Gastroesophageal sphincter (tissue), 3 donors: ENCODE measurements at regions not wholly inside any gene's neighbourhood (a gene's known extent, or its start where the extent isn't known, plus 50 kb on each side); places are given as distances from the start of the nearest gene placed in this dataset.

Source experiments
- EP300 ChIP-seq: sonication (generic); formaldehyde crosslinking; IDR thresholded peaks from one replicate; pipeline ENCODE4 v1.6.1; 2017; ENCODE audit warnings: antibody characterized with exemption, mild to moderate bottlenecking
- POLR2A ChIP-seq, 2 donors: fragments of 450-650 bp; IDR thresholded peaks; one replicate each; pipeline ENCODE4 v1.6.1; 2017; ENCODE audit warnings: antibody characterized with exemption in 2 of 2, mild to moderate bottlenecking in 2 of 2, moderate library complexity in 1 of 2
- TF ChIP-seq, protein P1 (sequence below), 4 experiments: fragments of 200-600 bp in 2 of 4; fragments of 450-650 bp in 2 of 4; sonication (generic) in 1 of 4; IDR thresholded peaks; one replicate each; pipeline ENCODE4 v1.5.1; 2017 to 2019; ENCODE audit warnings: antibody characterized with exemption in 4 of 4, mild to moderate bottlenecking in 2 of 4, moderate library complexity in 2 of 4

- no peak for TF ChIP-seq POLR2A (IDR thresholded peaks at IDR 0.05)
- TF ChIP-seq, protein P1, sequence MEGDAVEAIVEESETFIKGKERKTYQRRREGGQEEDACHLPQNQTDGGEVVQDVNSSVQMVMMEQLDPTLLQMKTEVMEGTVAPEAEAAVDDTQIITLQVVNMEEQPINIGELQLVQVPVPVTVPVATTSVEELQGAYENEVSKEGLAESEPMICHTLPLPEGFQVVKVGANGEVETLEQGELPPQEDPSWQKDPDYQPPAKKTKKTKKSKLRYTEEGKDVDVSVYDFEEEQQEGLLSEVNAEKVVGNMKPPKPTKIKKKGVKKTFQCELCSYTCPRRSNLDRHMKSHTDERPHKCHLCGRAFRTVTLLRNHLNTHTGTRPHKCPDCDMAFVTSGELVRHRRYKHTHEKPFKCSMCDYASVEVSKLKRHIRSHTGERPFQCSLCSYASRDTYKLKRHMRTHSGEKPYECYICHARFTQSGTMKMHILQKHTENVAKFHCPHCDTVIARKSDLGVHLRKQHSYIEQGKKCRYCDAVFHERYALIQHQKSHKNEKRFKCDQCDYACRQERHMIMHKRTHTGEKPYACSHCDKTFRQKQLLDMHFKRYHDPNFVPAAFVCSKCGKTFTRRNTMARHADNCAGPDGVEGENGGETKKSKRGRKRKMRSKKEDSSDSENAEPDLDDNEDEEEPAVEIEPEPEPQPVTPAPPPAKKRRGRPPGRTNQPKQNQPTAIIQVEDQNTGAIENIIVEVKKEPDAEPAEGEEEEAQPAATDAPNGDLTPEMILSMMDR (IDR thresholded peaks at IDR 0.05): no peak
- no peak for TF ChIP-seq EP300
Measured at GRCh38 chr11:25844811-25845210, 487.1 kb upstream of the ANO3 start.
